Activated T-cell treated with anti-CD3 and anti-CD28 coated beads for 24 hours (primary cell): ENCODE measurements at regions not wholly inside any gene's neighbourhood (a gene's known extent, or its start where the extent isn't known, plus 50 kb on each side); places are given as distances from the start of the nearest gene placed in this dataset.
"Not testable (repeated sequence)": the region's sequence is repeated elsewhere in the genome, so short reads cannot be mapped to it uniquely, and the experiment has no call there.

Source experiments
- DNase-seq: peaks from one replicate; pipeline ENCODE4 v3.0.0-alpha.2; 2020; ENCODE audit warnings: low read depth

GRCh38 chr7:32816409-32816948, 75.1 kb downstream of the KBTBD2 start:
- DNase-seq = not testable (repeated sequence)

- DNase-seq = not testable (repeated sequence)
Observed at GRCh38 chr7:32814779-32815178, 76.8 kb downstream of the KBTBD2 start.

GRCh38 chr7:32809871-32810270, 81.7 kb downstream of the KBTBD2 start:
- DNase-seq = no peak

- DNase-seq = no peak
Observed at GRCh38 chr7:32809347-32809746, 82.2 kb downstream of the KBTBD2 start.

- no peak for DNase-seq
Observed at GRCh38 chr7:32803406-32804141, 88.0 kb downstream of the KBTBD2 start.

GRCh38 chr7:32802305-32802910, 89.2 kb downstream of the KBTBD2 start:
- DNase-seq = no peak

GRCh38 chr7:32793053-32793452, 98.5 kb downstream of the KBTBD2 start:
- not testable (repeated sequence) for DNase-seq

- not testable (repeated sequence) for DNase-seq
Observed at GRCh38 chr7:32790766-32791430, 100.7 kb downstream of the KBTBD2 start.

GRCh38 chr7:32789266-32789665, 102.3 kb downstream of the KBTBD2 start:
- not testable (repeated sequence) for DNase-seq

GRCh38 chr7:32788174-32788573, 103.4 kb downstream of the KBTBD2 start:
- not testable (repeated sequence) for DNase-seq

- DNase-seq = not testable (repeated sequence)
Observed at GRCh38 chr7:32785365-32785944, 106.1 kb downstream of the KBTBD2 start.

- not testable (repeated sequence) for DNase-seq
Observed at GRCh38 chr7:32779895-32780294, 111.7 kb downstream of the KBTBD2 start.

GRCh38 chr7:32779167-32779566, 112.4 kb downstream of the KBTBD2 start:
- no peak for DNase-seq

- DNase-seq = not testable (repeated sequence)
Observed at GRCh38 chr7:32777041-32777666, 114.4 kb downstream of the KBTBD2 start.

GRCh38 chr7:32776318-32776717, 115.2 kb downstream of the KBTBD2 start:
- DNase-seq = not testable (repeated sequence)

- not testable (repeated sequence) for DNase-seq
Observed at GRCh38 chr7:32775809-32776208, 115.8 kb downstream of the KBTBD2 start.

GRCh38 chr7:32774541-32774951, 117.0 kb downstream of the KBTBD2 start:
- no peak for DNase-seq

- not testable (repeated sequence) for DNase-seq
Observed at GRCh38 chr7:32768866-32769510, 122.6 kb downstream of the KBTBD2 start.

GRCh38 chr7:32768338-32768737, 123.2 kb downstream of the KBTBD2 start:
- DNase-seq = not testable (repeated sequence)

- DNase-seq = not testable (repeated sequence)
Observed at GRCh38 chr7:32765649-32766251, 125.8 kb downstream of the KBTBD2 start.

- DNase-seq = no peak
Observed at GRCh38 chr7:32765185-32765584, 126.4 kb downstream of the KBTBD2 start.
